Panc1 (cell line): ENCODE measurements at regions not wholly inside any gene's neighbourhood (a gene's known extent, or its start where the extent isn't known, plus 50 kb on each side); places are given as distances from the start of the nearest gene placed in this dataset.

ENCODE experiments used
- CTCF ChIP-seq: fragments of 450-650 bp; IDR thresholded peaks from 2 replicates; pipeline ENCODE4 v1.5.1; 2017; ENCODE audit warnings: mild to moderate bottlenecking
- POLR2AphosphoS5 ChIP-seq: IDR thresholded peaks from 2 replicates; pipeline ENCODE4 v1.6.1; 2012; ENCODE audit warnings: mild to moderate bottlenecking, low read depth, low read length, moderate library complexity
- SIN3A ChIP-seq: IDR thresholded peaks from 2 replicates; pipeline ENCODE4 v1.6.1; 2012; ENCODE audit warnings: low read depth, mild to moderate bottlenecking, low read length, moderate library complexity, borderline replicate concordance; ENCODE audit not compliant: insufficient read depth
- TCF7L2 ChIP-seq: IDR thresholded peaks from 2 replicates; pipeline ENCODE4 v1.6.1; 2011; ENCODE audit warnings: mild to moderate bottlenecking, low read depth, low read length, inconsistent platforms

DNA sequence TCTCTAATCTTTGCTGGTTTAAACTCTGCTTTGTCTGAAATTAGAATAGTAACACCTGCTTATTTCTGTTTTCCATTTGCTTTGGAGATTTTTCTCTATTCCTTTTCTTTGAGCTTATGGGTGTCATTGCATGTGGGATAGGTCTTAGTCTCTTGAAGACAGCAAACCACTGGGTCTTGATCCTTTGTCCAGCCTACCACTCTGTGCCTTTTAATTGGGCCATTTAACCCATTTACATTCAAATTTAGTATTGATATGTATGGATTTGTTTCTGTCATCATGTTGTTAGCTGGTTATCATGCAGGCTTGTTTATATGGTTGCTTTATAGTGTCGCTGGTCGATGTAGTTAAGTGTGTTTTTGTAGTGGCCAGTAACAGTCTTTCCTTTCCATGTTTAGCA, 914.7 kb downstream of the MAT2B start:
- TF ChIP-seq CTCF (no peak), POLR2AphosphoS5 (no peak), TCF7L2 (no peak), SIN3A (no peak)
